ENCODE measurements at regions not wholly inside any gene's neighbourhood (a gene's known extent, or its start where the extent isn't known, plus 50 kb on each side); places are given as distances from the start of the nearest gene placed in this dataset.

DNA sequence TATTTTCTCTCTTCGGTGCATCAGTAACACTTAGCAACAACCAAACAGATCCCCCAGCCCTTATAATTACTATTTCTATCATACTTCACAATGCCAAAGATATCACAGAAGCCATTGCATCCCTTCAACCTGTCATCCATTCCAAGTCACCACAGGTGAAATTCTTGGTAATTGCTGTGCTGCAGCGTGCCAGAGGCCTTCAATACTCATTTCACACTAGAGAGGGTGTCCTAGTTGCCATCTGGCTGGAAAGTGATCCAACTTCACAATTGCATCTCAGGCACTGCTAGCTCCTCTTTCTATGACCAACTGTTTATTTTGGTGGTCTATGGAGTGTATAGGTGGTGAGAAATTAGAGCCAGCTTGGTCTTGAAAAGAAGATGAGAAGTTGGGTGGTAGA lies 131.2 kb downstream of the NUP35 start:
- TF ChIP-seq EZH2 (IDR thresholded peaks at IDR 0.05; ENCODE audit: low read length, unreplicated experiment) (no peak), EZH2phosphoT487 (IDR thresholded peaks at IDR 0.05; ENCODE audit: borderline replicate concordance, low read length) (no peak)
- TF ChIP-seq, protein P1, sequence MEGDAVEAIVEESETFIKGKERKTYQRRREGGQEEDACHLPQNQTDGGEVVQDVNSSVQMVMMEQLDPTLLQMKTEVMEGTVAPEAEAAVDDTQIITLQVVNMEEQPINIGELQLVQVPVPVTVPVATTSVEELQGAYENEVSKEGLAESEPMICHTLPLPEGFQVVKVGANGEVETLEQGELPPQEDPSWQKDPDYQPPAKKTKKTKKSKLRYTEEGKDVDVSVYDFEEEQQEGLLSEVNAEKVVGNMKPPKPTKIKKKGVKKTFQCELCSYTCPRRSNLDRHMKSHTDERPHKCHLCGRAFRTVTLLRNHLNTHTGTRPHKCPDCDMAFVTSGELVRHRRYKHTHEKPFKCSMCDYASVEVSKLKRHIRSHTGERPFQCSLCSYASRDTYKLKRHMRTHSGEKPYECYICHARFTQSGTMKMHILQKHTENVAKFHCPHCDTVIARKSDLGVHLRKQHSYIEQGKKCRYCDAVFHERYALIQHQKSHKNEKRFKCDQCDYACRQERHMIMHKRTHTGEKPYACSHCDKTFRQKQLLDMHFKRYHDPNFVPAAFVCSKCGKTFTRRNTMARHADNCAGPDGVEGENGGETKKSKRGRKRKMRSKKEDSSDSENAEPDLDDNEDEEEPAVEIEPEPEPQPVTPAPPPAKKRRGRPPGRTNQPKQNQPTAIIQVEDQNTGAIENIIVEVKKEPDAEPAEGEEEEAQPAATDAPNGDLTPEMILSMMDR (conservative IDR thresholded peaks at IDR 0.05; ENCODE audit: low read depth, low read length): no peak
- Histone ChIP-seq H3K9me2 (replicated peaks; ENCODE audit: low read length) (no peaks in the 10 kb centered on the region), H3K27ac (ENCODE audit: low read length) (no peak overlapping the region), H3K4me2 (ENCODE audit: low read length) (no peak overlapping the region), H3K36me3 (ENCODE audit: low read depth, low read length) (no peaks in the 10 kb centered on the region), H3F3A (ENCODE audit: low read length, unreplicated experiment) (no peaks in the 10 kb centered on the region), H3K27me3 (ENCODE audit: low read length) (no peaks in the 10 kb centered on the region), H3K9me3 (ENCODE audit: low read length) (no peaks in the 10 kb centered on the region), H2AFZ (ENCODE audit: low read length) (no peak overlapping the region), H3K79me2 (ENCODE audit: low read length) (no peaks in the 10 kb centered on the region), H3K9ac (ENCODE audit: low read length) (no peak overlapping the region), H3K4me3 (ENCODE audit: low read length) (no peak overlapping the region), H3K4me1 (ENCODE audit: insufficient read depth, low read length) (no peaks in the 10 kb centered on the region), H4K20me1 (ENCODE audit: low read length) (no peaks in the 10 kb centered on the region)
- ATAC-seq (no peak), DNase-seq (no peak)
- CTCF ChIA-PET: no interaction called here
- BruUV-seq (replicated peaks): no TSS peak
- POLR2A ChIA-PET (ENCODE audit: unreplicated experiment): no interaction called here
- intact Hi-C loops (cut with micrococcal nuclease): no loop called here

DNA sequence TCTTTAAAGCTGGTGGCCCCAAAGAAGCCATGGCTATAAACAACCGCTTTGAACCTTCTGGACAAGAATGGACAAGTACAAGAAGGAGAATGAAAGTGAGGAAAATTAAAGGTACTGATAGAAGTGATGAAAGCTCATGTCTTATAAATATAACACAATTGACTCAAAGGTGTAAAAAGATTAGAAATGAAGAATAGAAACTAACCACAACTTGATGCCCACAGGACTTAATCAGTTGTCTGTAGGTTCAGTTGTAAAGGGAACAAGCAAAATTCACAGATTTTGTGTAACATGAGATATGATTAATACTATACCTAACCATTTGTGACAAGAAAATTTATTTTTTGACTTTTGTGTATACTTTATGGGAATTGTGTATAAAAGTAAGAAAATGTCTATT lies 135.7 kb downstream of the NUP35 start:
- H3K9me3 ChIP-seq (ENCODE audit: low read length): no peaks in the 10 kb centered on the region
- intact Hi-C loops (cut with micrococcal nuclease): no loop called here
- CTCF ChIA-PET: interaction anchor here (0.6 kb wide), 1 partner anchor 27 kb away, joined by 5 read pairs; no protein-coding TSS in a partner anchor
- H3K36me3 ChIP-seq (ENCODE audit: low read depth, low read length): no peaks in the 10 kb centered on the region
- H3K9ac ChIP-seq (ENCODE audit: low read length): no peak overlapping the region
- no peaks in the 10 kb centered on the region for H3K4me1 ChIP-seq (ENCODE audit: insufficient read depth, low read length)
- no peaks in the 10 kb centered on the region for H3F3A ChIP-seq (ENCODE audit: low read length, unreplicated experiment)
- no peak for ATAC-seq
- H3K27ac ChIP-seq (ENCODE audit: low read length): no peak overlapping the region
- H3K4me2 ChIP-seq (ENCODE audit: low read length): no peak overlapping the region
- BruUV-seq (replicated peaks): no TSS peak
- no peak overlapping the region for H2AFZ ChIP-seq (ENCODE audit: low read length)
- no peak overlapping the region for H3K4me3 ChIP-seq (ENCODE audit: low read length)
- no peaks in the 10 kb centered on the region for H4K20me1 ChIP-seq (ENCODE audit: low read length)
- POLR2A ChIA-PET (ENCODE audit: unreplicated experiment): no interaction called here
- DNase-seq: no peak
- no peaks in the 10 kb centered on the region for H3K9me2 ChIP-seq (replicated peaks; ENCODE audit: low read length)
- TF ChIP-seq EZH2 (IDR thresholded peaks at IDR 0.05; ENCODE audit: low read length, unreplicated experiment): no peak
- TF ChIP-seq EZH2phosphoT487 (IDR thresholded peaks at IDR 0.05; ENCODE audit: borderline replicate concordance, low read length): no peak
- TF ChIP-seq, protein P1 (conservative IDR thresholded peaks at IDR 0.05; ENCODE audit: low read depth, low read length): no peak
- H3K79me2 ChIP-seq (ENCODE audit: low read length): no peaks in the 10 kb centered on the region
- no peaks in the 10 kb centered on the region for H3K27me3 ChIP-seq (ENCODE audit: low read length)

DNA sequence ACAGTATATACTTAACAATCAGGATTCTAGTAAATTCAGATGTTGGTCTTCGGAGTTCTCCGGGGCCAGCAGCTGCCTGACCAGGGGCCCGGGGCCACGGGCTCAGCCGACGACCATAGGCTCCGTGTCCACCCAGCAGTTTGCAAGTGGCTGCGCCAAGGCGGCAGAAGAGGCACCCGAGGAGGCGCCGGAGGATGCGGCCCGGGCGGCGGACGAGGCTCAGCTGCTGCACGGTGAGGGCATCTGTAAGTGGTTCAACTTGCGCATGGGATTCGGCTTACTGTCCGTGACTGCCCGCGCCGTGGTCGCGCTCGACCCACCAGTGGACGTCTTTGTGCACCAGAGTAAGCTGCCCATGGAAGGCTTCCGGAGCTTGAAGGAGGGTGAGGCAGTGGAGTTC lies 136.3 kb downstream of the NUP35 start:
- H3F3A ChIP-seq (ENCODE audit: low read length, unreplicated experiment): no peaks in the 10 kb centered on the region
- no peak overlapping the region for H3K4me3 ChIP-seq (ENCODE audit: low read length)
- H3K4me1 ChIP-seq (ENCODE audit: insufficient read depth, low read length): no peaks in the 10 kb centered on the region
- no peaks in the 10 kb centered on the region for H3K79me2 ChIP-seq (ENCODE audit: low read length)
- no peaks in the 10 kb centered on the region for H4K20me1 ChIP-seq (ENCODE audit: low read length)
- H3K9ac ChIP-seq (ENCODE audit: low read length): no peak overlapping the region
- ATAC-seq: no peak
- H3K27me3 ChIP-seq (ENCODE audit: low read length): no peaks in the 10 kb centered on the region
- H2AFZ ChIP-seq (ENCODE audit: low read length): no peak overlapping the region
- ChIA-PET CTCF (interaction anchor here (0.6 kb wide), 1 partner anchor 26 kb away, joined by 5 read pairs; no protein-coding TSS in a partner anchor), POLR2A (ENCODE audit: unreplicated experiment) (no interaction called here)
- DNase-seq: no peak
- BruUV-seq (replicated peaks): no TSS peak
- TF ChIP-seq EZH2phosphoT487 (IDR thresholded peaks at IDR 0.05; ENCODE audit: borderline replicate concordance, low read length) (no peak), EZH2 (IDR thresholded peaks at IDR 0.05; ENCODE audit: low read length, unreplicated experiment) (no peak)
- TF ChIP-seq, protein P1 (conservative IDR thresholded peaks at IDR 0.05; ENCODE audit: low read depth, low read length): no peak
- H3K9me3 ChIP-seq (ENCODE audit: low read length): no peaks in the 10 kb centered on the region
- H3K36me3 ChIP-seq (ENCODE audit: low read depth, low read length): no peaks in the 10 kb centered on the region
- H3K27ac ChIP-seq (ENCODE audit: low read length): no peak overlapping the region
- intact Hi-C loops (cut with micrococcal nuclease): no loop called here
- H3K9me2 ChIP-seq (replicated peaks; ENCODE audit: low read length): no peaks in the 10 kb centered on the region
- H3K4me2 ChIP-seq (ENCODE audit: low read length): no peak overlapping the region
